Body of pancreas (tissue), 4 donors: ENCODE measurements at regions not wholly inside any gene's neighbourhood (a gene's known extent, or its start where the extent isn't known, plus 50 kb on each side); places are given as distances from the start of the nearest gene placed in this dataset.

Experiments used
- POLR2A ChIP-seq, 3 donors: fragments of 450-650 bp; IDR thresholded peaks; one replicate each; pipeline ENCODE4 v1.6.1; 2016; ENCODE audit warnings: antibody characterized with exemption in 3 of 3, mild to moderate bottlenecking in 2 of 3
- TF ChIP-seq, protein P1 (sequence below), 7 experiments: fragments of 450-650 bp in 4 of 7; fragments of 200-600 bp in 3 of 7; sonication (generic) in 3 of 7; IDR thresholded peaks; one replicate each; pipeline ENCODE4 v1.5.1; 2016 to 2019; ENCODE audit warnings: antibody characterized with exemption in 7 of 7

DNA sequence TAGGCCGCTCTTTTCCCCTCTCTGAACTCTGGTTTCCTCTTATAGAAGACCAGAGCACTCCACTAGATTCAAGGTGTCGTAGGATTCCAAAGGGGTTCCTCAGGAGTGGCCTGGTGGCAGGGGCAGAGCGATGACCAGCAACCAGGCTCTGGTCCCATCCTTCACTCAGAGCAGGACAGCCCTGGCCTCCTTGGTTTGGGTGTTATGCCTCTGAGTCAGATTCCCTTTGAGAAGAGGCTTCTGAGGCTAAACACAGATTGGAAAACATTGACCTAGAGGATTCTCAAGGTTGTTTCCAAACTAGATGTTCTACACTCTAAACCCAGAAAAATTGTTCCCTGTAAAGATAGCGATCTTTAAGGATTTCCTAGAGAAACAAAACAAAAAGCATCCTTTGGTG lies 49.8 kb upstream of the IKBKE start:
- TF ChIP-seq, protein P1, sequence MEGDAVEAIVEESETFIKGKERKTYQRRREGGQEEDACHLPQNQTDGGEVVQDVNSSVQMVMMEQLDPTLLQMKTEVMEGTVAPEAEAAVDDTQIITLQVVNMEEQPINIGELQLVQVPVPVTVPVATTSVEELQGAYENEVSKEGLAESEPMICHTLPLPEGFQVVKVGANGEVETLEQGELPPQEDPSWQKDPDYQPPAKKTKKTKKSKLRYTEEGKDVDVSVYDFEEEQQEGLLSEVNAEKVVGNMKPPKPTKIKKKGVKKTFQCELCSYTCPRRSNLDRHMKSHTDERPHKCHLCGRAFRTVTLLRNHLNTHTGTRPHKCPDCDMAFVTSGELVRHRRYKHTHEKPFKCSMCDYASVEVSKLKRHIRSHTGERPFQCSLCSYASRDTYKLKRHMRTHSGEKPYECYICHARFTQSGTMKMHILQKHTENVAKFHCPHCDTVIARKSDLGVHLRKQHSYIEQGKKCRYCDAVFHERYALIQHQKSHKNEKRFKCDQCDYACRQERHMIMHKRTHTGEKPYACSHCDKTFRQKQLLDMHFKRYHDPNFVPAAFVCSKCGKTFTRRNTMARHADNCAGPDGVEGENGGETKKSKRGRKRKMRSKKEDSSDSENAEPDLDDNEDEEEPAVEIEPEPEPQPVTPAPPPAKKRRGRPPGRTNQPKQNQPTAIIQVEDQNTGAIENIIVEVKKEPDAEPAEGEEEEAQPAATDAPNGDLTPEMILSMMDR (IDR thresholded peaks at IDR 0.05), result no peak
- no peak for TF ChIP-seq POLR2A (IDR thresholded peaks at IDR 0.05)
